H1 (cell line): ENCODE measurements at regions not wholly inside any gene's neighbourhood (a gene's known extent, or its start where the extent isn't known, plus 50 kb on each side); places are given as distances from the start of the nearest gene placed in this dataset.

Experiments used
- EZH2 ChIP-seq: fragments of 200-600 bp; sonication (generic); IDR thresholded peaks from 2 replicates; pipeline ENCODE4 v1.7.1; 2012; ENCODE audit warnings: low read depth, mild to moderate bottlenecking, moderate library complexity, low read length, inconsistent platforms; ENCODE audit not compliant: severe bottlenecking
- KDM5A ChIP-seq: fragments of 200-600 bp; IDR thresholded peaks from 2 replicates; pipeline ENCODE4 v1.7.1; 2012; ENCODE audit warnings: mild to moderate bottlenecking, low read length, inconsistent platforms, mixed read lengths
- RNF2 ChIP-seq: fragments of 200-900, 300-1000 bp; sonication (generic); IDR thresholded peaks from 2 replicates; pipeline ENCODE4 v1.7.1; 2016; ENCODE audit warnings: borderline replicate concordance, low read depth, mild to moderate bottlenecking, antibody characterized with exemption, low read length; ENCODE audit not compliant: poor library complexity, severe bottlenecking; ENCODE audit errors: missing control alignments
- SP1 ChIP-seq: IDR thresholded peaks from 2 replicates; pipeline ENCODE4 v1.6.1; 2011; ENCODE audit warnings: low read depth, low read length
- TAF1 ChIP-seq: IDR thresholded peaks from 2 replicates; pipeline ENCODE4 v1.6.1; 2011; ENCODE audit warnings: mild to moderate bottlenecking, low read depth, low read length
- YY1 ChIP-seq: IDR thresholded peaks from 2 replicates; pipeline ENCODE4 v1.6.1; 2011; ENCODE audit warnings: low read depth, mild to moderate bottlenecking, low read length
- TF ChIP-seq, protein P1 (sequence below): IDR thresholded peaks from 2 replicates; pipeline ENCODE4 v1.6.1; 2012; ENCODE audit warnings: low read length, inconsistent platforms

DNA sequence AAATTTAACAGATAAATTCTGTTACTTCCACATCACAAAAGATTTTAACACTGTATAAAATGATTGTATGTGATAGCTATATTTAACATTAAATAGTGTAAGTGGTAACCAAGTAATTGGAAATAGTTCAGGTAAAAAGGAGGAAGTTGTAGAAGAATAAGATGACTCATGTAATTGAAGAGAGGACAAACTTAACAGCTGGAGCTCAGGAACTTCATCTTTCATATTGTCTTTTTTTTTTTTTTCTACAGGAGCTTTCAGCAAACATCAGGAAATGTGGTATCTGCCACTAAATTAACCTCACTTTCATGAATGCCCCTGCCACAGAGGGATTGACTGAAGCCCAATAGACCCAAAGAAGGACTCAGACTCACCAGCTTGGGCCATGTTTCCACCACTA lies 188.4 kb upstream of the VEGFC start (continued):
- TF ChIP-seq KDM5A (no peak), EZH2 (no peak), YY1 (no peak), RNF2 (no peak), SP1 (no peak), TAF1 (no peak)
- TF ChIP-seq, protein P1, sequence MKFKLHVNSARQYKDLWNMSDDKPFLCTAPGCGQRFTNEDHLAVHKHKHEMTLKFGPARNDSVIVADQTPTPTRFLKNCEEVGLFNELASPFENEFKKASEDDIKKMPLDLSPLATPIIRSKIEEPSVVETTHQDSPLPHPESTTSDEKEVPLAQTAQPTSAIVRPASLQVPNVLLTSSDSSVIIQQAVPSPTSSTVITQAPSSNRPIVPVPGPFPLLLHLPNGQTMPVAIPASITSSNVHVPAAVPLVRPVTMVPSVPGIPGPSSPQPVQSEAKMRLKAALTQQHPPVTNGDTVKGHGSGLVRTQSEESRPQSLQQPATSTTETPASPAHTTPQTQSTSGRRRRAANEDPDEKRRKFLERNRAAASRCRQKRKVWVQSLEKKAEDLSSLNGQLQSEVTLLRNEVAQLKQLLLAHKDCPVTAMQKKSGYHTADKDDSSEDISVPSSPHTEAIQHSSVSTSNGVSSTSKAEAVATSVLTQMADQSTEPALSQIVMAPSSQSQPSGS = no peak
- TF ChIP-seq, all 59 proteins: peak for 0
